ENCODE measurements at regions not wholly inside any gene's neighbourhood (a gene's known extent, or its start where the extent isn't known, plus 50 kb on each side); places are given as distances from the start of the nearest gene placed in this dataset.
A peak's percentile ranks its signal among the peaks of the same experiment; 100 is the strongest.

GRCh38 chr12:91577586-91578539 lies 395.2 kb upstream of the DCN start:
- TF ChIP-seq, protein P1, sequence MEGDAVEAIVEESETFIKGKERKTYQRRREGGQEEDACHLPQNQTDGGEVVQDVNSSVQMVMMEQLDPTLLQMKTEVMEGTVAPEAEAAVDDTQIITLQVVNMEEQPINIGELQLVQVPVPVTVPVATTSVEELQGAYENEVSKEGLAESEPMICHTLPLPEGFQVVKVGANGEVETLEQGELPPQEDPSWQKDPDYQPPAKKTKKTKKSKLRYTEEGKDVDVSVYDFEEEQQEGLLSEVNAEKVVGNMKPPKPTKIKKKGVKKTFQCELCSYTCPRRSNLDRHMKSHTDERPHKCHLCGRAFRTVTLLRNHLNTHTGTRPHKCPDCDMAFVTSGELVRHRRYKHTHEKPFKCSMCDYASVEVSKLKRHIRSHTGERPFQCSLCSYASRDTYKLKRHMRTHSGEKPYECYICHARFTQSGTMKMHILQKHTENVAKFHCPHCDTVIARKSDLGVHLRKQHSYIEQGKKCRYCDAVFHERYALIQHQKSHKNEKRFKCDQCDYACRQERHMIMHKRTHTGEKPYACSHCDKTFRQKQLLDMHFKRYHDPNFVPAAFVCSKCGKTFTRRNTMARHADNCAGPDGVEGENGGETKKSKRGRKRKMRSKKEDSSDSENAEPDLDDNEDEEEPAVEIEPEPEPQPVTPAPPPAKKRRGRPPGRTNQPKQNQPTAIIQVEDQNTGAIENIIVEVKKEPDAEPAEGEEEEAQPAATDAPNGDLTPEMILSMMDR (conservative IDR thresholded peaks at IDR 0.05): peak; percentile 78
- TF ChIP-seq ZFX (IDR thresholded peaks at IDR 0.05): no peak
